Loucy (cell line): ENCODE measurements at regions not wholly inside any gene's neighbourhood (a gene's known extent, or its start where the extent isn't known, plus 50 kb on each side); places are given as distances from the start of the nearest gene placed in this dataset.

Source experiments
- EZH2phosphoT487 ChIP-seq: fragments of 200-600 bp; IDR thresholded peaks from 2 replicates; pipeline ENCODE4 v1.6.1; 2018; ENCODE audit warnings: antibody characterized with exemption, mild to moderate bottlenecking, moderate library complexity, borderline replicate concordance
- TF ChIP-seq, protein P1 (sequence below): fragments of 200-600 bp; sonication (generic); conservative IDR thresholded peaks from 2 replicates; pipeline ENCODE4 v1.5.1; 2014; ENCODE audit warnings: mild to moderate bottlenecking, antibody characterized with exemption, low read length

- TF ChIP-seq, protein P1, sequence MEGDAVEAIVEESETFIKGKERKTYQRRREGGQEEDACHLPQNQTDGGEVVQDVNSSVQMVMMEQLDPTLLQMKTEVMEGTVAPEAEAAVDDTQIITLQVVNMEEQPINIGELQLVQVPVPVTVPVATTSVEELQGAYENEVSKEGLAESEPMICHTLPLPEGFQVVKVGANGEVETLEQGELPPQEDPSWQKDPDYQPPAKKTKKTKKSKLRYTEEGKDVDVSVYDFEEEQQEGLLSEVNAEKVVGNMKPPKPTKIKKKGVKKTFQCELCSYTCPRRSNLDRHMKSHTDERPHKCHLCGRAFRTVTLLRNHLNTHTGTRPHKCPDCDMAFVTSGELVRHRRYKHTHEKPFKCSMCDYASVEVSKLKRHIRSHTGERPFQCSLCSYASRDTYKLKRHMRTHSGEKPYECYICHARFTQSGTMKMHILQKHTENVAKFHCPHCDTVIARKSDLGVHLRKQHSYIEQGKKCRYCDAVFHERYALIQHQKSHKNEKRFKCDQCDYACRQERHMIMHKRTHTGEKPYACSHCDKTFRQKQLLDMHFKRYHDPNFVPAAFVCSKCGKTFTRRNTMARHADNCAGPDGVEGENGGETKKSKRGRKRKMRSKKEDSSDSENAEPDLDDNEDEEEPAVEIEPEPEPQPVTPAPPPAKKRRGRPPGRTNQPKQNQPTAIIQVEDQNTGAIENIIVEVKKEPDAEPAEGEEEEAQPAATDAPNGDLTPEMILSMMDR, result no peak
- no peak for TF ChIP-seq EZH2phosphoT487
These were observed 819.7 kb downstream of the TMEM121 start for GRCh38 chr14:106346084-106346483.
